HG02798 (cell line): ENCODE measurements at regions not wholly inside any gene's neighbourhood (a gene's known extent, or its start where the extent isn't known, plus 50 kb on each side); places are given as distances from the start of the nearest gene placed in this dataset.
"Not testable (repeated sequence)": the region's sequence is repeated elsewhere in the genome, so short reads cannot be mapped to it uniquely, and the experiment has no call there.

Source experiments
- ATAC-seq: cut with Tn5 transposase; IDR thresholded peaks from one replicate; pipeline ENCODE4 v1.9.1; 2021; ENCODE audit warnings: mild to moderate bottlenecking; ENCODE audit not compliant: unreplicated experiment, poor library complexity

- ATAC-seq = no peak
Observed at GRCh38 chr3:78476076-78476475, 1291.7 kb downstream of the ROBO1 start.

DNA sequence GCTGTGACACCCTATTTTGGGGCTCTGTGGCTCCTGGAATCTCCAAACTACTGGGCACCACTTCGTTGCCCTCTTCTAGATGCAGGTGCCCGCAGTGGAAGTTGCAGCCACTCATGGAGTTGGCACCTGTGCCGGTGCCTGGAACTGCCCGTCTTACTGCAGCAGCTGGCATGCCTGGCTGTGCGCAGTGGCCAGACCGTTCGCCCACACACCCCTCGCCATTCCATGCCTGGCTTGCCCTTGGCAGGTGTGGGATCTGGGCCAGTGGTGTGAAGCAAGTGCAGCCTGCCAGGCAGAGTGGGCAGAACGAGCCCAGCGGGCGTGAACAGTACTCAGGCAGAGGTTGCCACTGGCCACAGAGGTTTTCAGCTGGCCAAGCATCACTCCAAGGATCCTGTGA lies 1286.7 kb downstream of the ROBO1 start:
- ATAC-seq = no peak

DNA sequence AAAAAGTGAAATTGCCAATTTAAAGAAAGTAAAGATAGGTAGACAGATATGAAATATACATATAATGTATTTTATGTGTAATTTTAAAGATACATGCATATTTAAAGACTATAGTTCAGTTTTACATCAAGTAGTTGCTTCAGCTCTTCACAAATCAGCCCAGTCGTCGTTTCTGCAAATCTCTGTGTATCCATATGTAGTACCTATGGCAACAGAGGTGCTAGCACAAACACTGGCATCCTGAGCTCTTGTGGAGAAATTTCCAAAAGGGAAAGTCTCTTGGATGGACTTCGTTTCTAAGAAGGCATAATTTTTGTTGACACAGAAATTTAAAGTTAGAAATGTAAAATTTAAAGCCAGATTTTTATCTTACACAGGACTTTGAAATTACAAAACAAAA lies 1284.7 kb downstream of the ROBO1 start:
- no peak for ATAC-seq

- ATAC-seq = no peak
Observed at GRCh38 chr3:78494851-78495250, 1272.9 kb downstream of the ROBO1 start.

GRCh38 chr3:78495301-78495700 lies 1272.5 kb downstream of the ROBO1 start:
- ATAC-seq = no peak

DNA sequence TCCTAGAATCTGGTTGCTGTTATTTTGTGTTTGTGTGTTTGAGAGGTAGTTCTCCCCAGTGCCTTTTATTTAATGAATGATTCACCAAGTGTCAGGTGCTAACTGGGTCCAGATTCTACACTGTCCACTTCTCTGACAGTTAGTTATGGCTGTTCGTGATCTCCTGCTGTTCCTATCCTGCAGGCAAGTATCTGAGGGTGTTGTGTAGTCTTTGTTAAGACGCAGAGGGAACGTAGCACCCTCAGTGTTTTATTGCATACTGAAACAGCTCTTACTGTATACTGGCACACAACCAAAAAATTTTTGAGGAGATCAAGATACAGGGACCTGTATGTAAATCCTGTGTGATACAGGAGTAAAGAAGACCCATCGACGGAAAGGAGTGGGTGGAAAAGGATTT lies 1271.3 kb downstream of the ROBO1 start:
- no peak for ATAC-seq

GRCh38 chr3:78497021-78497420 lies 1270.8 kb downstream of the ROBO1 start:
- ATAC-seq = no peak

GRCh38 chr3:78497767-78498166 lies 1270.0 kb downstream of the ROBO1 start:
- no peak for ATAC-seq

- no peak for ATAC-seq
Observed at GRCh38 chr3:78506061-78506460, 1261.7 kb downstream of the ROBO1 start.

- no peak for ATAC-seq
Observed at GRCh38 chr3:78506581-78507195, 1261.1 kb downstream of the ROBO1 start.

- ATAC-seq = no peak
Observed at GRCh38 chr3:78507196-78507984, 1260.4 kb downstream of the ROBO1 start.

- no peak for ATAC-seq
Observed at GRCh38 chr3:78511840-78512239, 1256.0 kb downstream of the ROBO1 start.

GRCh38 chr3:78512786-78513185 lies 1255.0 kb downstream of the ROBO1 start:
- not testable (repeated sequence) for ATAC-seq

DNA sequence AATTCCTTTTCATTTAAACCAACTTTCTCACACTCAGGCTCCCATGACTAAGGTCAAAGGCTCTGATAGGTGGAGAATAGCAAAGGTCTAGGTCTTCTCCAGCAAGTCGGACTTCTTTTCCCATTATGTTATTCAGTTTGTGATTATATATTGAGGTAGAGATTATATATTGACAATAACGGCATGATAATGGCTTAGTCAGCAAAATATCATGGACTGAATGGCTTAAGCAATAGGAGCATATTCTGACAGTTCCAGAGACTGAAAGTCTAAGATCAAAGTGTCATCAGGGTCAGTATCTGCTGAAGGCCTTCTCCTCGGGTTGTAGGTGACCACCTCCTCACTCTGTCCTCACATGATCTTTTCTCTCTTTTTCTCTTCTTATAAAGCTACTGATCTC lies 1251.4 kb downstream of the ROBO1 start:
- ATAC-seq = no peak

- no peak for ATAC-seq
Observed at GRCh38 chr3:78516937-78517336, 1250.9 kb downstream of the ROBO1 start.

- ATAC-seq = no peak
Observed at GRCh38 chr3:78517965-78518364, 1249.8 kb downstream of the ROBO1 start.

DNA sequence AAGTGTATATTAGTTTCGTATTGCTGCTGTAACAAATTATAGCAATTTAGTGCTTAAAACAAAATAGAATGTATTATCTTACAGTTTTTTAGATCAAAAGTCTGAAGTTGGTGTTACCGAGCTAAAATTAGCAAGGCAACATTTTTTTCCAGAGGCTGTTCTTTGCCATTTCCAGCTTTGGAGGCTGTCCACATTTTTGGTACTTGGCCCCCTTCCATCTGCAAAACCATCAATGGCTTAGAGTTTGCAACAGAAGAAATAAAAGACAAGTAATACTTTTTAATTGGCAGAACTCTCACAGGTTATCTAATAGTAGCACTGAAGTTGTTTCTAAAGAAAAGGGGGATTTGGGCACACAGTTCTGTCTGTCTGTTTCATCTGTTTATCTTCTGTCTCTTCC lies 1248.5 kb downstream of the ROBO1 start:
- ATAC-seq = no peak

- no peak for ATAC-seq
Observed at GRCh38 chr3:78529601-78530000, 1238.2 kb downstream of the ROBO1 start.

DNA sequence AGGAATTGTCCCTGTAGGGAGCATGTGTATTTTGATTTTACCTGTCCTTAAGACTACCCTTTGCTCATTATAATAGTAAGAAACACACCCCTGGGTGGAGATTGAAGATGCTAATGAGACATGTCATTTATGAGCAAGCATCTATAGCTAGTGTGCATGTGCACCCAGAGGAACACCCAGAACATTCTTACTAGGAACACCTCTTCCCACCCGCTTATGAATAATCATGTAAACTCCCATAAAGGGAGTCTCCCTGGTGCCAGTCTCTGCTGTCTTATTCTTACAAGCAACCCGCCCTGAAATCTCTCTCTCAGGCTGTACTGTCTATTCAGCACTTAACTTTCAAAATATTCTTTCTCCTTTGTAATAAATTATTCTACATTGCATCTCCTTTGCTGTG lies 1227.3 kb downstream of the ROBO1 start:
- ATAC-seq = no peak

DNA sequence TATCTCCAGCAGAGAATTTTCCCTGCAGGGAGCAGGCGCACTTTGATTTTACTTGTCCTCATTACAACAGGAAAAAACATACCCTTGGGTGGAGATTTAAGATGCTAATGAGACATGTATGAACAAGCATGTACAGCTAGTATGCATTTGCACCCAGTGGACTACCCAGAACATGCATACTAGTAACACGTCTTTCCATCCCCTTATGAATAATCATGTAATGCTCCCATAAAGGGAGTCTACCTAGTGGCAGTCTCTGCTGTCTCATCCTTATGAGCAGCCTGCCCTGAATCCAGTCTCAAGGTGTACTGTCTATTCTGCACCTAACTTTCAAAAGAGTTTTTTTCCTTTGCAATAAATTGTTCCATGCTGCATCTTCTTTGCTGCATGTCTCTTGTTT lies 1222.0 kb downstream of the ROBO1 start:
- no peak for ATAC-seq
